SK-N-MC (cell line): ENCODE measurements at regions not wholly inside any gene's neighbourhood (a gene's known extent, or its start where the extent isn't known, plus 50 kb on each side); places are given as distances from the start of the nearest gene placed in this dataset.
"Not testable (repeated sequence)": the region's sequence is repeated elsewhere in the genome, so short reads cannot be mapped to it uniquely, and the experiment has no call there.

Experiments used
- DNase-seq: peaks from one replicate; pipeline ENCODE4 v3.0.0-alpha.2; 2011; ENCODE audit warnings: low read depth, low spot score
- H3K27ac ChIP-seq: fragments of 200-600 bp; sonication (generic); 2 replicates; pipeline ENCODE4 v1.5.1; 2016; ENCODE audit warnings: mixed run types
- H3K36me3 ChIP-seq: fragments of 200-600 bp; sonication (generic); 2 replicates; pipeline ENCODE4 v1.6.1; 2017; ENCODE audit warnings: antibody characterized with exemption, low read length, mixed read lengths; ENCODE audit not compliant: insufficient read depth
- H3K4me3 ChIP-seq: fragments of 200-600 bp; sonication (generic); 2 replicates; pipeline ENCODE4 v1.5.1; 2016
- H3K9ac ChIP-seq: fragments of 200-600 bp; sonication (generic); 2 replicates; pipeline ENCODE4 v1.8.0; 2017; ENCODE audit warnings: mixed run types, mixed read lengths; ENCODE audit not compliant: insufficient read length
- H3K9me3 ChIP-seq: fragments of 200-600 bp; sonication (generic); 2 replicates; pipeline ENCODE4 v1.6.1; 2017; ENCODE audit warnings: low read depth, mild to moderate bottlenecking, antibody characterized with exemption, low read length, moderate library complexity, mixed read lengths
- EZH2 ChIP-seq: fragments of 200-600 bp; sonication (generic); IDR thresholded peaks from one replicate; pipeline ENCODE4 v1.6.1; 2017; ENCODE audit warnings: antibody characterized with exemption
- FOXP2 ChIP-seq: optimal IDR thresholded peaks from 2 replicates; pipeline ENCODE3; 2011; ENCODE audit warnings: mild to moderate bottlenecking, moderate library complexity; ENCODE audit not compliant: insufficient read depth; ENCODE audit errors: extremely low read length, control extremely low read depth
- POLR2AphosphoS5 ChIP-seq: IDR thresholded peaks from 2 replicates; pipeline ENCODE4 v1.6.1; 2012; ENCODE audit warnings: mild to moderate bottlenecking, low read depth, low read length, borderline replicate concordance

GRCh38 chr2:16103614-16104314 lies 163.4 kb downstream of the MYCN start:
- no peak for TF ChIP-seq POLR2AphosphoS5
- no peak for TF ChIP-seq FOXP2
- no peak for TF ChIP-seq EZH2
- no peak overlapping the region for H3K27ac ChIP-seq
- H3K4me3 ChIP-seq: no peak overlapping the region
- H3K36me3 ChIP-seq: no peaks in the 10 kb centered on the region
- H3K9me3 ChIP-seq: no peaks in the 10 kb centered on the region
- H3K9ac ChIP-seq: no peak overlapping the region
- DNase-seq: no peak

GRCh38 chr2:16102976-16103380 lies 162.6 kb downstream of the MYCN start:
- no peak for TF ChIP-seq EZH2
- no peak for TF ChIP-seq POLR2AphosphoS5
- TF ChIP-seq FOXP2: no peak
- Histone ChIP-seq H3K4me3 (no peak overlapping the region), H3K27ac (no peak overlapping the region), H3K9ac (no peak overlapping the region), H3K36me3 (no peaks in the 10 kb centered on the region), H3K9me3 (no peaks in the 10 kb centered on the region)
- DNase-seq: no peak

- TF ChIP-seq FOXP2: no peak
- Histone ChIP-seq H3K9ac (no peak overlapping the region), H3K27ac (no peak overlapping the region), H3K4me3 (no peak overlapping the region), H3K9me3 (no peaks in the 10 kb centered on the region), H3K36me3 (no peaks in the 10 kb centered on the region)
- no peak for DNase-seq
Measured at GRCh38 chr2:16102358-16102975, 162.1 kb downstream of the MYCN start.

- TF ChIP-seq EZH2: no peak
- TF ChIP-seq POLR2AphosphoS5: no peak
- TF ChIP-seq FOXP2: no peak
- no peak overlapping the region for H3K9ac ChIP-seq
- H3K36me3 ChIP-seq: no peaks in the 10 kb centered on the region
- no peak overlapping the region for H3K4me3 ChIP-seq
- H3K9me3 ChIP-seq: no peaks in the 10 kb centered on the region
- no peak for DNase-seq
- no peak overlapping the region for H3K27ac ChIP-seq
Measured at GRCh38 chr2:16101196-16101595, 160.8 kb downstream of the MYCN start.

- H3K36me3 ChIP-seq: no peaks in the 10 kb centered on the region
- TF ChIP-seq EZH2: no peak
- no peak for TF ChIP-seq POLR2AphosphoS5
- TF ChIP-seq FOXP2: no peak
- DNase-seq: no peak
- no peaks in the 10 kb centered on the region for H3K9me3 ChIP-seq
- no peak overlapping the region for H3K4me3 ChIP-seq
- no peak overlapping the region for H3K9ac ChIP-seq
- H3K27ac ChIP-seq: no peak overlapping the region
Measured at GRCh38 chr2:16100006-16100405, 159.7 kb downstream of the MYCN start.

GRCh38 chr2:16099326-16099725 lies 159.0 kb downstream of the MYCN start:
- no peak for DNase-seq
- Histone ChIP-seq H3K9me3 (no peaks in the 10 kb centered on the region), H3K4me3 (no peak overlapping the region), H3K27ac (no peak overlapping the region), H3K9ac (no peak overlapping the region), H3K36me3 (no peaks in the 10 kb centered on the region)
- TF ChIP-seq FOXP2 (no peak), EZH2 (no peak), POLR2AphosphoS5 (no peak)

- Histone ChIP-seq H3K9me3 (no peaks in the 10 kb centered on the region), H3K4me3 (no peak overlapping the region), H3K36me3 (no peaks in the 10 kb centered on the region), H3K27ac (no peak overlapping the region), H3K9ac (no peak overlapping the region)
- TF ChIP-seq EZH2 (no peak), FOXP2 (no peak), POLR2AphosphoS5 (no peak)
- DNase-seq: no peak
Measured at GRCh38 chr2:16096962-16097361, 156.6 kb downstream of the MYCN start.

- H3K36me3 ChIP-seq, H3K9ac ChIP-seq, DNase-seq, H3K27ac ChIP-seq, H3K4me3 ChIP-seq, H3K9me3 ChIP-seq: not testable (repeated sequence)
Measured at GRCh38 chr2:16095483-16095882, 155.1 kb downstream of the MYCN start.

GRCh38 chr2:16094811-16095210 lies 154.5 kb downstream of the MYCN start:
- no peak overlapping the region for H3K4me3 ChIP-seq
- DNase-seq: no peak
- H3K36me3 ChIP-seq: no peaks in the 10 kb centered on the region
- H3K27ac ChIP-seq: no peak overlapping the region
- no peak for TF ChIP-seq POLR2AphosphoS5
- TF ChIP-seq EZH2: no peak
- TF ChIP-seq FOXP2: no peak
- H3K9ac ChIP-seq: no peak overlapping the region
- H3K9me3 ChIP-seq: no peaks in the 10 kb centered on the region
